GM12873 (cell line): ENCODE measurements at regions not wholly inside any gene's neighbourhood (a gene's known extent, or its start where the extent isn't known, plus 50 kb on each side); places are given as distances from the start of the nearest gene placed in this dataset.

Source experiments
- TF ChIP-seq, protein P1 (sequence below): IDR thresholded peaks from 2 replicates; pipeline ENCODE4 v1.5.1; 2012; ENCODE audit warnings: low read depth, mild to moderate bottlenecking, moderate library complexity, low read length, control low read depth; ENCODE audit not compliant: insufficient read depth; ENCODE audit errors: missing control alignments

- TF ChIP-seq, protein P1, sequence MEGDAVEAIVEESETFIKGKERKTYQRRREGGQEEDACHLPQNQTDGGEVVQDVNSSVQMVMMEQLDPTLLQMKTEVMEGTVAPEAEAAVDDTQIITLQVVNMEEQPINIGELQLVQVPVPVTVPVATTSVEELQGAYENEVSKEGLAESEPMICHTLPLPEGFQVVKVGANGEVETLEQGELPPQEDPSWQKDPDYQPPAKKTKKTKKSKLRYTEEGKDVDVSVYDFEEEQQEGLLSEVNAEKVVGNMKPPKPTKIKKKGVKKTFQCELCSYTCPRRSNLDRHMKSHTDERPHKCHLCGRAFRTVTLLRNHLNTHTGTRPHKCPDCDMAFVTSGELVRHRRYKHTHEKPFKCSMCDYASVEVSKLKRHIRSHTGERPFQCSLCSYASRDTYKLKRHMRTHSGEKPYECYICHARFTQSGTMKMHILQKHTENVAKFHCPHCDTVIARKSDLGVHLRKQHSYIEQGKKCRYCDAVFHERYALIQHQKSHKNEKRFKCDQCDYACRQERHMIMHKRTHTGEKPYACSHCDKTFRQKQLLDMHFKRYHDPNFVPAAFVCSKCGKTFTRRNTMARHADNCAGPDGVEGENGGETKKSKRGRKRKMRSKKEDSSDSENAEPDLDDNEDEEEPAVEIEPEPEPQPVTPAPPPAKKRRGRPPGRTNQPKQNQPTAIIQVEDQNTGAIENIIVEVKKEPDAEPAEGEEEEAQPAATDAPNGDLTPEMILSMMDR: no peak
Measured at GRCh38 chr10:128729910-128730420, 603.7 kb upstream of the MKI67 start.

- TF ChIP-seq, protein P1: no peak
Measured at GRCh38 chr10:128730922-128731321, 604.7 kb upstream of the MKI67 start.

- TF ChIP-seq, protein P1: no peak
Measured at GRCh38 chr10:128734161-128734560, 607.9 kb upstream of the MKI67 start.

DNA sequence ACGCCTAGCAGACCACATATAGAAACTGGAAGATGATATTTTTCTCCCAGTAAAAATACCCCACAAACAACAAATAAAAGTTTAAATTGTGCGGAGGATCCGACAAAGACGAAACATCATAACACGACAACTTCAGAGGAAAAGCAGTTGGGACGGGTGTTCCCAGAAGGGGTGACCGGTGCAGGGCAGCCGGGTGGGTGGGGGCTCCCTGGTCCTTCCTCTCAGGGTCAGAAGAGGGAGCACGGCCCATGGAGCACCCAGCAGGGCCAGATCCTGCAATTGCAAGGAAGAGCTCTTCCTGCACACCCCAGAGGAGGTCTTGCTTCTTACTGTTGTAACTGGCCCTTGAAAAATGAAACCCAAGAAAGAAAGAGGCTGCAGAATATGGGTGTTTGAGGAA, 608.5 kb upstream of the MKI67 start:
- TF ChIP-seq, protein P1: no peak

DNA sequence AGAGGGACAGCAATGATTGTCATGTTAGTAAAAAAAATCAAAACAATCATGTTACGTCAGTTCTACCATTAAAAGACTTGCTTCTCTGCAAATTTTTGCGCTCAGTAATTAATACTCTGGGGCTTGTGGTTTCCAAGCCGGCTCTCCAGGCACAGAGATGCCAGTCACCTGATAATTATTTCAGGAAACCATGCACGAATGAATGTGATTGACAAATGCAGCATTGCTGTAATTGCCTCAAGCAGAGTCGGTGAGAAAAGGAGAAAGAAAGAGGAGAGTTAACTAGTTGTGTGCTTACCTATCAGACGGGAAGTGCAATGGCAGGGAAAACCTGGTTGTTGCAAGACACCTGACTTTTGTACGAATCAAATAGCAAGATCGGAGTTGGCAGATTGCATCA, 609.8 kb upstream of the MKI67 start:
- TF ChIP-seq, protein P1: no peak

DNA sequence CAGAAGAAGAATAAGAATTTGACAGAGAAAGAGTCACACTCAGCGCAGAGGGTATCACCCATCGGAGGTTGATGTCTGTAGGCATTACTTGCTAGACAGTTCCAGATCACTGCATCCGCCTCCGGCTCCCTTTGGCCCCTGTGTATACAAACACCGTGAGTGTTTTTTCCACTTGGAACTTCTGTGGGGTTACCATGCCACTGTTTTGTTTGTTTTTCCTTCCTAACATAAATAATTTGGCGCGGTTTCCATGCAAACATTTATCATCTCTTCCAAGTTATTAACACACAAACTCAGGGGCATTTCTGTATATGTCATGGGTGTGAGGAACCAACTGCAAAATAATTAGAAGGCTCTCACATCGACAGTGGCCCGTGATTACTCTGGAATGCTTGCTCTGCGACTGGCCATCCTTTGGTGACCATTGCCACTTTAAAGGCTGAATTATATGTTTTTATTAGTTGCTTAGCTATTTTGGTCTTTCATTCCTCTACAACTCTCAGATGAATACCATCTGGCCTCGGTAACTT, 612.2 kb upstream of the MKI67 start:
- TF ChIP-seq, protein P1: no peak

- TF ChIP-seq, protein P1: peak; percentile 19
Measured at GRCh38 chr10:128739930-128740329, 613.7 kb upstream of the MKI67 start.
